Embryonic facial prominence (tissue), 1 donor: ENCODE measurements at regions not wholly inside any gene's neighbourhood (a gene's known extent, or its start where the extent isn't known, plus 50 kb on each side); places are given as distances from the start of the nearest gene placed in this dataset.
A peak's percentile ranks its signal among the peaks of the same experiment; 100 is the strongest.

ENCODE experiments used
- DNase-seq: peaks from one replicate; pipeline ENCODE4 v3.0.0-alpha.2; 2016; ENCODE audit errors: extremely low spot score

- no peak for DNase-seq
These were observed 359.3 kb upstream of the SOX11 start for GRCh38 chr2:5332925-5333324.

- no peak for DNase-seq
These were observed 352.7 kb upstream of the SOX11 start for GRCh38 chr2:5339473-5339872.

- DNase-seq = no peak
These were observed 348.3 kb upstream of the SOX11 start for GRCh38 chr2:5343785-5344335.

GRCh38 chr2:5352286-5352685 is 339.9 kb upstream of the SOX11 start:
- no peak for DNase-seq

- DNase-seq = no peak
These were observed 338.6 kb upstream of the SOX11 start for GRCh38 chr2:5353565-5353964.

GRCh38 chr2:5359397-5359796 is 332.8 kb upstream of the SOX11 start:
- no peak for DNase-seq

- no peak for DNase-seq
These were observed 332.1 kb upstream of the SOX11 start for GRCh38 chr2:5360081-5360480.

GRCh38 chr2:5364361-5364760 is 327.8 kb upstream of the SOX11 start:
- DNase-seq = no peak

- peak; percentile 56 for DNase-seq
These were observed 326.2 kb upstream of the SOX11 start for GRCh38 chr2:5365871-5366461.

- no peak for DNase-seq
These were observed 324.9 kb upstream of the SOX11 start for GRCh38 chr2:5367321-5367720.

GRCh38 chr2:5368263-5368662 is 323.9 kb upstream of the SOX11 start:
- no peak for DNase-seq

- DNase-seq = no peak
These were observed 322.7 kb upstream of the SOX11 start for GRCh38 chr2:5369510-5369909.

GRCh38 chr2:5370158-5370557 is 322.0 kb upstream of the SOX11 start:
- DNase-seq = no peak

GRCh38 chr2:5372141-5372540 is 320.0 kb upstream of the SOX11 start:
- no peak for DNase-seq

- DNase-seq = no peak
These were observed 319.0 kb upstream of the SOX11 start for GRCh38 chr2:5373200-5373599.

- no peak for DNase-seq
These were observed 317.4 kb upstream of the SOX11 start for GRCh38 chr2:5374762-5375161.

GRCh38 chr2:5377323-5377722 is 314.9 kb upstream of the SOX11 start:
- DNase-seq = peak; percentile 59

GRCh38 chr2:5379811-5380210 is 312.4 kb upstream of the SOX11 start:
- DNase-seq = no peak

- no peak for DNase-seq
These were observed 306.6 kb upstream of the SOX11 start for GRCh38 chr2:5385596-5385995.

- DNase-seq = no peak
These were observed 304.8 kb upstream of the SOX11 start for GRCh38 chr2:5387406-5387805.

- DNase-seq = no peak
These were observed 302.4 kb upstream of the SOX11 start for GRCh38 chr2:5389740-5390139.

- no peak for DNase-seq
These were observed 300.8 kb upstream of the SOX11 start for GRCh38 chr2:5391362-5391761.

- no peak for DNase-seq
These were observed 299.5 kb upstream of the SOX11 start for GRCh38 chr2:5392658-5393057.

- no peak for DNase-seq
These were observed 298.7 kb upstream of the SOX11 start for GRCh38 chr2:5393474-5393873.
